ENCODE measurements at regions not wholly inside any gene's neighbourhood (a gene's known extent, or its start where the extent isn't known, plus 50 kb on each side); places are given as distances from the start of the nearest gene placed in this dataset.
"Not testable (repeated sequence)": the region's sequence is repeated elsewhere in the genome, so short reads cannot be mapped to it uniquely, and the experiment has no call there.

GRCh38 chr15:70248116-70249025, 150.7 kb upstream of the TLE3 start:
- DNase-seq (ENCODE audit: low read depth in 2 of 2) = no peak

DNA sequence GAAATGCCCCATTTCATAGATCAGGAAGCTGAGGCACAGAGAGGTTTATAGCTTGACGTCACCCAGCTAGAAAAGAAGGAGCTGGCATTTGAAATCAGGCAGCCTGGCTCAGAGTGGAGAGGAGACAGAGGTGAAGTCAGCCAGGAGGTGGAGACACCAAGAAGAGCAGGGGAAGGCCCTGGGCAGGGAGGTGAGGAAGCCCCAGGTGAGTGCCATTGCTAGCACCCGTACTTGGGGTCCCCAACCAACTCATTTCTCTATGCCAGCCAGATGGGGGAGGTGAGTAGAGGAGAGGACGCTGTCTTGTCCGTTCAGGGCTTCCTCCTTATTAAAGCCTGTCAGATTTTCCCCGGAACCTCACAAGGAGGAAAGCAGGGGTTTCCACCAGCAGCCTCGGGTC, 149.6 kb upstream of the TLE3 start:
- DNase-seq (ENCODE audit: low read depth in 2 of 2) = no peak

- no peak for DNase-seq (ENCODE audit: low read depth in 2 of 2)
Observed at GRCh38 chr15:70246623-70247220, 149.0 kb upstream of the TLE3 start.

GRCh38 chr15:70245932-70246622, 148.4 kb upstream of the TLE3 start:
- no peak for DNase-seq (ENCODE audit: low read depth in 2 of 2)

GRCh38 chr15:70244978-70245542, 147.3 kb upstream of the TLE3 start:
- no peak for DNase-seq (ENCODE audit: low read depth in 2 of 2)

DNA sequence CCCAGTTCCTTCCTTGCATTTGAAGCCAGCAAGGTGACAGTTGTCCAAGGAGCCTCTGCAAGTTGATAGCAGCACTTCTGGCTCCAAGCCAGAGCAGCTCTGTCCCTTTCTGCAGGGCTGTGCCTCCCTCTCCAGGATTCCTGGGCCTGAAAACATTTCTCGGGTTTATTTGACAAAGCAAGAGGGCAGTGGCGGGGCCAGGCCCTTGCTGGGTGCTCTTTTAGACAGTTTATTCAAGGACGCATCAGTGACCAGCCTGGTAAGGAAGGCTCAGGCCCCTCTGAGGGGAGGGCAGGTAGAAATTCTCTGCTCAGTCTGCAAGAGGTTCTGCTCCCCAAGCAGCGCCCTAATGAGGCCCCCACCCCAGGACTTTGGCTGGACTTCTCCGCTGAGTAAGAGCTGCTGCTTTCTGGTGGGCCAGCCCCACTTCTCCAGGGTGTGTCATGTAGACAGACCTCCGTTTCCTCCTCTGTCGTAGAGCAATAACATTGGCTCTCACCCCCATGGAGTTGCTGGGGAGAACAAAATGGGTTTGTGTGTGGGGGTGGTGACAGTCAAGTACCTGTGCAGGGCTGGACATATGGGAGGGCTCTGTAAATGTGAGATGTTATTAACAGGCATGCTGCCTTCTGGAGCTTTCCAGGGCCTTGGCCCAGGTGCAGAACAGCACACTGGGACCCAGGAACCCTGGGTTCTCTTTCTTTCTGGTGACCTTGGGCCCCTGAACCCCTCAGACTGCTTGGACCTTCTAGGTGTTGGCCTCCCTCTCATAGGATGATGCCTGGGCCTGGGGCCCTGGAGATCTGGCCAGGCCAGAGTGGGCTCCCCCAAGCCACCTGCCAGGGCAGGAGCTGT, 146.2 kb upstream of the TLE3 start:
- no peak for DNase-seq (ENCODE audit: low read depth in 2 of 2)

- DNase-seq (ENCODE audit: low read depth in 2 of 2) = no peak
Observed at GRCh38 chr15:70242951-70243685, 145.4 kb upstream of the TLE3 start.

- no peak for DNase-seq (ENCODE audit: low read depth in 2 of 2)
Observed at GRCh38 chr15:70241561-70242320, 144.0 kb upstream of the TLE3 start.

DNA sequence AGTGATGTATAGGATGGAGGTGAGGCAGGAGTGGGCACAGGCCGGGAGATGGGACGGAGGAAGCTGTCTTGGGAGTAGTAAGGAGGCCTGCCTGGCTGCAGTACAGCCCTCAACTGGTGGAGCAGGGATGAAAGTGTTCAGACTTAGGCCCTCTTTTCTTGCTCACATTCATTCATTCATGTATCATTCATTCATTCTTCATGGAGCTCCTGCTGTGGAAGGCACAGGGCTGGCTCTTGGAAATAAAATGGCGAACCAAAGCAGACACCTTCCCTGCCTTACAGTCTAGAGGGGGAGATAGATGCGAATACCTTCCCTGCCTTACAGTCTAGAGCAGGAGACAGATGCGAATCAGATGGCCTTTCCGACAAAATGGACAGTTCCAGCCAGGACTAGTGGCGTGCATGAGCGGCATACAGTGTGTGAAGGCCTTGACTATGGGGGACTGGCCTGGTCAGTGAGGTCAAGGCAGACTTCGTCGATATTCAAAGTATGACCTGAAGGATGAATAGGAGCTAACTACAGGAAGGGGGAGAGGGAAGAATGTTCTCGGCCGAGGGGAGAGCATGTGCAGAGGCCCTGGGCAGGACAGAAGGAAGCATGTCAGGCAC, 143.2 kb upstream of the TLE3 start:
- no peak for DNase-seq (ENCODE audit: low read depth in 2 of 2)

- DNase-seq (ENCODE audit: low read depth in 2 of 2) = no peak
Observed at GRCh38 chr15:70240082-70240481, 142.4 kb upstream of the TLE3 start.

DNA sequence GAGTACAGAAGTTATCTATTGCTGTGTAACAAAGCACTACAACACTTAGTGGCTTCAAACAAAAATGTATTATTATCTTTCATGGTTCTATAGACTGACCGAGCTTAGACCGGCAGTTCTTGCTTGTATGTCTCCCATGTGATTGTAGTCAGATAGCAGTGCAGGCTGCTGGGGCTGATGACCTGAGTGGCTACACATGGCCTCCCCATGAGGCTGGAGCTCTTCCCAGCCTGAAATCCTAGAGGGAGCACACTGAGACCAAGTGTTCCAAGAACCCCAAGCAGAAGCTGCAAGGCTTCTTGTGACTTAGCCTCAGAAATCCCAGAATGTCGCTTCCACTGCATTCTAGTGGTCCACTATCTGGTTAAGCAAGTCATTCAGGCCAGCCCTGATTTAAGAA, 141.2 kb upstream of the TLE3 start:
- no peak for DNase-seq (ENCODE audit: low read depth in 2 of 2)

DNA sequence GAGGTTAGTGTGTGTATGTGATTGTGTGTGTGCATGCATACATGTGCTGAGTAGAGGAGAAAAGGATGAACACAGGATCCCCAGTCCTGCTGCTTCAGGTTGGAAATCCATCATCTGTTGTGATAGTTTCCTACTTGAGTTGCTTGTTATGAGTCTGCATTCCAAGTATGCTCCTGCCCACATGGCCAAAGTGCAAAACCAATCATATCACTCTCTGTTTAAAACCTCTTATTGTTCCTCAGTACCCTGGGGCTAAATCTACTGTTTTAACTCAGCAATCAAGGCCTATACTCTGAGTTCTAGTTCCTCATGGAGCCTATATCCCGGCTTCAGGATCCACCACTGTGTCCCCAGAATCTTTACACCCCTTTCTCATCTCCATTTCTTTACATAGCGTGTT, 139.9 kb upstream of the TLE3 start:
- no peak for DNase-seq (ENCODE audit: low read depth in 2 of 2)

- peak; percentile 93 to 94 for DNase-seq (ENCODE audit: low read depth in 2 of 2)
Observed at GRCh38 chr15:70236341-70237086, 138.8 kb upstream of the TLE3 start.

GRCh38 chr15:70235347-70235746, 137.6 kb upstream of the TLE3 start:
- DNase-seq (ENCODE audit: low read depth in 2 of 2) = no peak

DNA sequence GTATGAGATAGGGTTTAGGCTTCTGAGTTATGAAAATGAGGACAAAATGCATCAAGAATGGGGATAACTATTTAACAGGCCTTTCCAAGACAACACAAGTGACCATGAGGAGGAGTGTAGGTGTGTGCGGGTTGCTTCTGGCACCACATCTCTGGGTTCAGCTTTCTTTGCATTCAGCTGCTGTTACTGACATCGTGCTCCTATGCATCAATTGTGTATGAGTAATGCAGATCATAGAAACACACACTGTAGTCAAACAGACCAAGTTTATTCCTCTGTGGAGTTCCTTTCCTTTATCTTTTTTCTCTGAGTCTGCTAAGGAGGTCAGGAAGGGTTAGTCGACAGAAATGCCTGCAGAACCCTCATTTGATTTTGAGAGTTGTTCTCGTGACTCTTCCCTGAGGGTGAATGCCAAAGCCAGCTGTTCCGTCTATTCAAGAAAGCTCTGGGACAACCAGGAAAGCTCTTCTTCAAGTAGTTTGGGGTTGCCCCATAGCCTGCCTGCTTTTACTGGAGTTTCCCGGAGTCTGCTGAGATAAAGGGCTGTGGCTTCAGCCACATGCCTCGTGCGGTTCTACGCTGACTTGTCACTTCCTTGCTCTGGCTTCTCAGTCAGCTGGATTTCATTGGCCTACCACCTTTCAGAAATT, 136.7 kb upstream of the TLE3 start:
- peak; percentile 95 to 96 for DNase-seq (ENCODE audit: low read depth in 2 of 2)

DNA sequence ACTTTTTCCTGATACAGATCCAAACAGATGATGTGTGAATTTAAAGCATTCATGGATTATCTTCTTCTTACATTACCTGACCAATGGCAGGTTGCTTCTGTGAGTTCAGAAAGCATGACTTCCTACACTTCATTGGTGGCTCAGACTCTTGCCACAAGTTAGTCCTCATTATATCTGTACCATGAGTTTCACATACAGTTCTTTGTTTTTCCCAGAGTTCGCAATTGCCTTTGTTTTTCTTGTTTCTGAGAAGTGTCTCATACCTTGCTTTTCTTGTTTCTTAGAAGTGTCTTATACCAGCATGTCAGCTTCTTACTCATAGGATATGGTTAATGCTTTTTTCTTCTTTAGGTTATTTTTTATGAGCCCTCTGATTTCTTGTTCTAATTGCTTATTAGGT, 133.8 kb upstream of the TLE3 start:
- no peak for DNase-seq (ENCODE audit: low read depth in 2 of 2)

DNA sequence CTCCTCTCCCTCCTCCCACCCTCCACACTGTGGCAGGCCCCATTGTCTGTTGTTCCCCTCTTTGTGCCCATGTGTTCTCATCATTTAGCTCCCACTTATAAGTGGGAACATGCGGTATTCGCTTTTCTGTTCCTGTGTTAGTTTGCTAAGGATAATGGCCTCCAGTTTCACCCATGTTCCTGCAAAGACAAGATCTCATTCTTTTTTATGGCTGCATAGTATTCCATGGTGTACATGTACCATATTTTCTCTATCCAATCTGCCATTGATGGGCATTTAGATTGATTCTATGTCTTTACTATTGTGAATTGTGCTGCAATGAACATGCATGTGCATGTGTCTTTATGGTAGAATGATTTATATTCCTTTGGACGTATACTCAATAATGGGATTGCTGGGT, 130.2 kb upstream of the TLE3 start:
- not testable (repeated sequence) for DNase-seq (ENCODE audit: low read depth in 2 of 2)

DNA sequence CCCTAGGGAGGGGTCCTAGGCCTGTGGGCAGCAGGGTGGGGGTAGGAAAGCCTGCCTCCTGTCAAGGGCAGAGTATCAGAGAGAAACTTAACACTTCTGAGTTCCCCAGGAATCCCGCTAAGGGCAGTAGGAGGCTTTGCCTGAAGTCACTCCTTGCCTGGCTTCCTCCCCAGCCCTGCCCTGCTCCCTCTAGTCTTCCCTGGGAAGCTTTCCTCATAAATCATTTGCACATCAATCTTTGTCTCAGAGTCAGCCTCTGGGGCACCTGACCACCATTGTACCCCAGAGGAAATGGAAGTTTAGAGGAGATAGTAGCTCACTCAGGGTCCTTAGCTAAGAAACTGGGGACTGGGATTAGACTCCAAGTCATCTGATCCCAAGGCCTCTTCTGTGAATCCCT, 129.4 kb upstream of the TLE3 start:
- no peak for DNase-seq (ENCODE audit: low read depth in 2 of 2)
